ENCODE measurements at regions not wholly inside any gene's neighbourhood (a gene's known extent, or its start where the extent isn't known, plus 50 kb on each side); places are given as distances from the start of the nearest gene placed in this dataset.

DNA sequence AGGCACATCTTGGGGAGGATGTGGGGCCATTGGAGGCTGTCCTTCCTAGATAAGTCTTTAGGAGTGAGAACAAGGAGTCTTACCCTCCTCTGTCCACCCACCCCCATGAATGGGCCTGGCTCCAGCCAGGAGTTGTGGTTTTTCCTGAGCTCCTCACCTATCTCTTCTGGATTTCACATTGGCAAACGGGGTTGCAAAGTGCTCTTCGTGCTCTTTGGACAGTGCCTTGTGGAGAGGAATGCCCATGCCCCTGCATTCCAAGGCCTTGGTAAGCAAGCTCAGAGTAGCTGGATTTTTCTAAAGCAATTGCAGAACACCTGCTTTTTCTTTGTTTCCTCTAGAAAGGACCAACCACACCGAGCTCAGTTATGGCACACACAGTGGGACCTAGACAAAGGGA is 152.1 kb upstream of the CAMK1G start:
- DNase-seq (ENCODE audit: low read depth): no peak

GRCh38 chr1:209431813-209432442 is 151.6 kb upstream of the CAMK1G start:
- DNase-seq (ENCODE audit: low read depth): no peak

DNA sequence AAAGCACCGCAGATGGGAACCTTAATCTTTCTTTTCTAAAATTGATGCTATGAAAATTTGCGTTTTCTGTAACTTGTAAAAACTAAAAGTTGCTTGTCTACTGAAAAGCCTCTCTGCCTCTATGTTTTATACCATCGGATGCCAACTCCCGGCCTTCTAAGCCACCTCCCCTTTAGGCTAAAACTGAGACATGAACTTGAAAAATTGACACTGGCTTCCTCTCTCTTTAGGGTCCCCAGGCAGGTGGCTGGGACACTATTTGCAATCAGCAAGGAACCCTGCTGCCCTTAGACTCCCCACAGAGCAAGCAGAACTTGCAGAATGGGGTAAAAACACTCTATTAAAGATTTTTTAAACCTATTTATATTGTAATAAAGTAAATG is 151.1 kb upstream of the CAMK1G start:
- DNase-seq (ENCODE audit: low read depth): no peak

DNA sequence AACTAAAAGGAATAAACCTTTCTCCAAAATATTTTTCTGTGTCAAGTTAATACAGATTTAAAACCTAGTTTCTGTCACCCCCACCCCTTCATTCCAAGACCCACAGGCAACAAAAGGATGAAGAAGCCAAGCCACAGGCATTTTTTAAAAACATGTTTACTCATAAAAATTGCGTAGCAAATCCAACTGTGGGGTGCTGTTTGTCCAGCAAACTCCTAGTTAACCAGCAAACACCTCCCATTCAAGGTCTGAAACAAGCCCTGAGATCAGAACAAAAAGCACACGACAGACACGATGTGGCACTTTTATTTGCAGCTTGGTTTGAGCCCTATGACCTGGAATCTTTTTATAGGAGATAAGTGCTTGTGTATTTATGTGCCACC is 149.9 kb upstream of the CAMK1G start:
- DNase-seq (ENCODE audit: low read depth): no peak

GRCh38 chr1:209434066-209434465 is 149.4 kb upstream of the CAMK1G start:
- no peak for DNase-seq (ENCODE audit: low read depth)

DNA sequence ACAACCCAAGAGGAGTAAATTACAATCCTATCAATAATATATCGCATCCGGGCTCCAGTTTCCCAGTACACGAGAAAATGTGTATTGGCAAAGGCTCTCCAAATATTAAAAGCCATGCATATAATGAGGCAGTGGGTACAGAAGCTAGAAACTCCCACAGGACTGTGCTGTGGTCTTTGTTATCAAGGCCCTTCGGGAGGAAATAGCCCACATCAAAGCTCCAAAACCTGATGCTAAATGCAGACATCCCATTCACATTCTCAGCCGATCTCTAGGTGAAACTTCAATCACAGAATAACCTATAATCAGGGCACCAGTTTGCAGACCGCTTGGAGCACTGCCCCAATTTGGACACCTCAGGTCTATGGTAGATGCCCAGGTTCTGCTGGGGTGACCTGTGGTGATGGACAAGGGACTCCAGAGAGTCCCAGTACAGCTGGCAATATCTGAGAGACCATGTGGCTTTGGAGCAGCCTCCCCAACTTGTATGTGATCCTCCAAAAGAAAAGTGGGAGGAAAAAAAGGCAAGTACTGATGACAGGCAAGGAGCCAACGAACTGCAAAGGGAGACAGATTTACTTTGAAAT is 148.8 kb upstream of the CAMK1G start:
- DNase-seq (ENCODE audit: low read depth): no peak

- no peak for DNase-seq (ENCODE audit: low read depth)
Observed at GRCh38 chr1:209435654-209436566, 147.6 kb upstream of the CAMK1G start.

DNA sequence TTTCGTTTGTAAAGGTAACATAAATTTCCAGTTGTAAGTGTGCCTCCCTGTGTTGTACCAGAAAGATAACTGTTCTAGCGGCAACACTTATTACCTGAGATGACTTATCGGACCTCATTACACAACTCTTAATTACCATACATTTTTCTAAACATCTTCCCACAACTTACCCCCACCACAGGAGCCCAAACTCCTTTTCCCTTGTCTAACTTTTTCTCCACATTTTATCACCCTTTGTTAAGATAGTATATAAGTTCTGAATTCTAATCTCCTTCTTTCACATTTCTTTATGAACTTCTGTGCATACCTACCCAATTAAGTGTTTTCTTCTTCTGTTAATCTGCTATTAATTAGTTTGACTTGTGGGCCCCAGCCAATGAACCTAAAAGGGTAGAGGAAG is 143.7 kb upstream of the CAMK1G start:
- DNase-seq (ENCODE audit: low read depth): no peak

DNA sequence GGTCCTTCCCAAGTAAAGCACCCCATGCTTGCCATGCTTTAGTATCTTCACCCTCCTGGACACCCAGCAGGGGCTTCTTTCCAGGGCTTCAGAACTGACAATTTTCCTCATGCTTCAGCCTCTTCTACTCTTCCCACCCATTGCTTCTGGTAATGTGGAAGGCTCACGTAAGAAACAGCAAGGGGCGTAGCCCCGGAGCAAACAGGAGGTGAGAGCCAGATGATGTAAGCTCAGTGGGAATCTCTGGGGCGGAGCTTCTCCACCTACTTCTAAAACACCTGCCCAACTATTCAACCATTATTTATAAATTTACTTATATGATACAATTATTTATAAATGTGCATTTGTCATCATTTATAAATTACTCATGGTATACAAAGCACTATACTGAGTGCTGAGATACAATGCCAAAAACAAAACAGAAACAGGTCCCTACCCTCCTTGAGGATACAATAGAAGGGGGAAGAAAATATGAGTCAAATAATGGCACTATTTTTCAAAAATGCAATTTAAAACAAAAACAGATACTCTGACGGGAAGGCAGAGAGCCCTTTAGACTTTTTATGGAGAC is 140.1 kb upstream of the CAMK1G start:
- DNase-seq (ENCODE audit: low read depth): no peak

- DNase-seq (ENCODE audit: low read depth): no peak
Observed at GRCh38 chr1:209443975-209444651, 139.4 kb upstream of the CAMK1G start.

DNA sequence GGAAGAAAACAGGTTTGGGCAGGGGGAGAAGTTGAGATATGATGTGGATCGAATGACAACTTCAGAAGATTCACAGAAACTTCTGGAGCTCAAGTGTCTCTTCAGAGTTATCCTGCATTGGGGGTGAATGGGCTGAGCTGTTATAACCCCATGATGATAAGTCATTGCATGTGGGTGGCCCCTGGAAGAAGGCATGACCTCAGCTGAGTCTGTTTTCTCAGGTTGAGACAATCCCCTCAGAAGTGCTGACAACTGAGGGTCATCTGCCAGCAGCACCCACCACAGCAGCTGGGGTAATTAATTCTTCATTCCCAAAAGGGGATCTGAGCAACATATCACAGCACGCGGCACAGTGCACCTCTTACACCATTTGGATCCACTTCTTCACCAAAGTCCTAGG is 138.6 kb upstream of the CAMK1G start:
- DNase-seq (ENCODE audit: low read depth): no peak

GRCh38 chr1:209445576-209445975 is 137.9 kb upstream of the CAMK1G start:
- no peak for DNase-seq (ENCODE audit: low read depth)

- no peak for DNase-seq (ENCODE audit: low read depth)
Observed at GRCh38 chr1:209446356-209446755, 137.2 kb upstream of the CAMK1G start.

DNA sequence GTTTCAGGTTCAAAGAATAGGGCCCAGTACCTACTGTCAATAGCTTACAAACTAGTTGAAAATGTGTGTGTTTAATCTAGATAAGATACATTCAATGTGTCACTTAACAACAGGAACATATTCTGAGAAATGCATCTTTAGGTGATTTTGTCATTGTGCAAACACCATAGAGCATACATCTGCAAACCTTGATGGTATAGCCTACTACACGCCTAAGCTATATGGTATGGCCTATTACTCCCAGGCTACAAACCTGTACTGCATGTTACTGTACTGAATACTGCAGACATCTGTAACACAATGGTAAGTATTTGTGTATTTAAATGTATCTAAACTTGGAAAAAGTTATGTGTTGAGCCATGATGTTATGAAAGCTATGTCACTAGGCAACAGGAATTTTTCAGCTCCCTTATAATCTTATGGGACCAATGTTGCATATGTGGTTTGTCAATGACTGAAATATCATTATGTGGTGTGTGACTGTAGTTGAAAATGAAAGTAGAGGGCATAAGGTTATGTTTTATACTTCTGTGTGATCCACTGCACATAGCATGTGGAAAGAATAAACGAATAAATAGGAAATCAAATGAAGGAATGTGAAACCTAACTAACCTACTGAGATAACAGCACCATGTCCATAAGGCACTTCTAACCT is 129.0 kb upstream of the CAMK1G start:
- DNase-seq (ENCODE audit: low read depth): no peak

- DNase-seq (ENCODE audit: low read depth): no peak
Observed at GRCh38 chr1:209455145-209455544, 128.4 kb upstream of the CAMK1G start.

DNA sequence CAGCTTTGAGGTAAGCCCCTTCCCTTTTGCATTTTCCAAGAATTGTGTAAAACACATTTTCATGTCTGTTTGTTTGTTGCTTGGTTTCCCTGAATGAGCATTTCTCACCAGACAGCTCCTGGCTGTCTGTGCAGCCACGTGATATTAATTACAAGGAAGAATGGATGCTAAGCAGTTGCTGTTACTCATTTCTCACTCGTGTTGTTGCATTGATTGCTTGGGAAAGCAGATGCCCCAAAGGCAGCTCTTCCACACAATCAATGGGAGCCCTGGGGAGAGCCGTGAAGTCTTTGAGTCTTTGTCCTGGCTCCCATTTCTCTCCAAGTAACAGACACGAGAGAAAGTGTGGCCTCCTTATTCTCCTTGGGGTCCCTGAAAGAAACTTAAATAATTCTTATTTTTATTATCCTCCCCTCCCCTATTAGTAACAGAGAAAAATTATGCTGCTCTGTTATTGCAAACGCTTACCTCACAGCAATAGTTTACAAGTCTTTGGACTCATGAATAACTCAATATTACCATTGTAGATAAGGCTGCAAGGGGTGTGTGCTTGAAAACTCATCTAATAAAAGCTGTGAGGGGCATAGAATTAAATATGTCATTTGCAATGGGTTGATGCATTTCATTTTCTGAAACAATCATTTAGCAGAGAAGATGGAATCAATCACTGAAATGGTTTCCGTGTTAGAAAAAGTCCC is 127.7 kb upstream of the CAMK1G start:
- no peak for DNase-seq (ENCODE audit: low read depth)

DNA sequence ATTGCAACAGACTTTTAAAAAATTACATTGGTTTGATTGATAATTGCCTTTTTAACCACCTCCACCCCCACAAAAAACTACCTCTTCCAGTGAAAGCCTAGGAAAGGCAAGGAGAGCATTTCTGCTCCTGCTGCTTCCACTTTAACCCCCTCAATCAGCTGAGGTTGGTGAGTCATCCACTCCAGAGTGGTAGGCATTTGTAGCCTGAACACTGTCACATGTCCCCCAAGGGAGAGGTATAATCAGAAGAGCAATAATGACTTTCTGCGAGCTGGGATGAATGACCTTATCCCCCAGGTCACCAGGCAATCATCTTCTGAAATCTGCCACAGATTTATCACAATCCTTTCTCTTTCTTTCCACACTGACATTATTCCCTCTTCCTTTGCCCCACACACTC is 126.6 kb upstream of the CAMK1G start:
- DNase-seq (ENCODE audit: low read depth): no peak

DNA sequence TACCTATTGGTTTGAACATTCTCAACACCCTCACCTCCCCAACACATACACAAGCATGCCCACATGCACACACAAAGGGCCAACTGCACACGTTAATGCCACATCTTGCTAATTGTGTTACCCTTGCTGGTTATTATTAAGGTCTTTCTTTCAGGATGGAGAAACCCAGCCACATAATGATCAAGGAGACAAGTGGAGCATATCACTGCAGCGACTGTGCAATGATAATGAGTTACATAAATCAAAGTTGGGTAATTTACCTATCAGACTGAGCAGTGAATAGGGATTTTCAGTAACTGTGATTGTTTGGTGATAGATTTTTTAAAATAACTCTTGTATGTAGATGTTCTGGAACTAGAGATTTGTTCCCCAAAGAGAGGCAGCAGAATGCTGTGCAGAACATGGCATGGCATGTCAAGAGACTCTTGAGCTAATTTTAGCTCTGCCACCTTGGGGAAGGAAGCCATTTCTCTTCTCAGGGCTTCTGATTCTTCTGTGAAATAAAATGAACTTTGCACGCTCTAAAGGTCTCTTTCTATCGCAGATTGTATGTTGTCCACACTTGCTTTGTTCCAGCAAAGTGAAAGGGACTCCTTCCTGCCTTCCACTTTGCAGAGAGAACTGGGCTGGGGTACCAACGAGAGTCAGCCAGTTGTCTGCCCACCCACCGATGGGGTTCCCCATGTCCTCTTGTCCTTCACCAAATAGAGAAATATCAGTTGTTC is 126.0 kb upstream of the CAMK1G start:
- no peak for DNase-seq (ENCODE audit: low read depth)

- DNase-seq (ENCODE audit: low read depth): no peak
Observed at GRCh38 chr1:209458921-209459320, 124.6 kb upstream of the CAMK1G start.

- no peak for DNase-seq (ENCODE audit: low read depth)
Observed at GRCh38 chr1:209461168-209461567, 122.3 kb upstream of the CAMK1G start.

GRCh38 chr1:209462433-209462832 is 121.1 kb upstream of the CAMK1G start:
- DNase-seq (ENCODE audit: low read depth): no peak
